HL-60/S4 treated with retinoic acid at 250 ng/mL for 4 days and 3 days (cell line): ENCODE measurements at regions not wholly inside any gene's neighbourhood (a gene's known extent, or its start where the extent isn't known, plus 50 kb on each side); places are given as distances from the start of the nearest gene placed in this dataset.

Source experiments
- in situ Hi-C: fragments of 300-500 bp; cut with MboI; formaldehyde crosslinking; loops from 2 replicates; pipeline ENCODE4 v1.7.0; 2022; ENCODE audit warnings: low sequenced_read_pairs

DNA sequence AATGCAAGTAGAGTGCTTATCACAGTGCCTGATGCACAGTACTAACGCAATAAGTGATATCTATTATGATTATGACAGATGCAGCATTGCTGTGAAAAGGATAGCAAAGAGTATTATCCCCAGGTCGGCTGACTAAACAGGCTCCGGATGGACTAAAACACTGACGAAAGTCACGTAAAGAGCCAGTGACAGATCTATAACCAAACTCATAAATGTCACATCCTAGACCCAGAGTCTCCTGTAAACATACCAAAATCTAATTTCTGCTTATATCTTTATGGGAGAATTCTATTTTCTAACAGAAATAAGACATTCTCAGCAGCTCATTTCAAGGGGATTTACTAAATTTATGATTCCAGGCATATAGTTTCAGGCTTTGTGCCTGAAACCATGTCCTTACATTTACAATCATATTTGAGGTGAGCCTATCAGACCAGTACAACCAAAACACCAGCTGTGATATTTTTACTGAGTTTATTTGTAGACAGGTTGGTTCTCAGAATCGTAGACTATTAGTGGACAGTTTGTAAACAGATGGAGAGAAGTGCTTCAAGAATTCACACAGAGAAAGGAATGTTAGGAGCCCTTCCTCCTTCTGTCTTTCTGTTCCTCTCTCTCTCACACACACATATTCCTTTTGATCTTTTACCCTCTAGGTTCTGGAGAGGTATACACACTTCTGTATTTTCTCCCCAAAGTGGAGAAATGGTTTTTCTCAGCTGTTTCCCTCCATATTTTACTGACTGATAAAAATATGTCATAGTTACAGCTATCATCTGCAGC is 52.4 kb upstream of the WDR26 start:
- in situ Hi-C loops = no loop called here

DNA sequence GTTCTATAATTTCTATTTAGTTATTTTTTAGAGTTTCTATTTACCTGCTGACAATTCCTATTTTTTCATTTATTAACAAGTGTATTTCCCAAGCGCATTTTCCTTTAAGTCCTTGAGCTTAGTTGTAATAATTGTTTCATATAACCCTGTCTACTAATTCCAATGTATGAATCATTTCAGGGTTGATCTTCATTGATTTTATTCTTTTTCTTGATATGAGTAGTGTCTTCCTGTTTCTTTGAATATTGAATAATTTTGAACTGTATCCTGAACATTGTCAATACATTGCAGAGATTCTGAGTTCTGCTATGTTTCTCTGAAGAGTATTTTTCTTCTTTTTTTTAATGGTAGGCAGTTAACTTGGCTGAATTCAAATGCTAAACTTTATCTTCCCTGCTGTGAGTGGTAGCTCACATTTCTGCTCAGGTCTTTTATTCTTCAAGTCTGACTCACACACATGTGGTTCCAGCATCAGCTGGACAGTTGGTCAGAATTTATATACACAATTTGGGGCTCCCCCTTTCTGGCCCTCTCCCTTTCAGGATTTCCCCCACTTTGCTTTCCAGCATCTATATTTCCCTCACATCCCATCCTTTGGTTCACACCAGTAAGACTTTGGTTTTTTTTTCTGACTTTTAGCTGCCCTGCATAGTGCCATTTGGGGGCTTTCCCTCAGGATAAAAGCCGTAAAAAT is 54.4 kb upstream of the WDR26 start:
- in situ Hi-C loops = no loop called here

DNA sequence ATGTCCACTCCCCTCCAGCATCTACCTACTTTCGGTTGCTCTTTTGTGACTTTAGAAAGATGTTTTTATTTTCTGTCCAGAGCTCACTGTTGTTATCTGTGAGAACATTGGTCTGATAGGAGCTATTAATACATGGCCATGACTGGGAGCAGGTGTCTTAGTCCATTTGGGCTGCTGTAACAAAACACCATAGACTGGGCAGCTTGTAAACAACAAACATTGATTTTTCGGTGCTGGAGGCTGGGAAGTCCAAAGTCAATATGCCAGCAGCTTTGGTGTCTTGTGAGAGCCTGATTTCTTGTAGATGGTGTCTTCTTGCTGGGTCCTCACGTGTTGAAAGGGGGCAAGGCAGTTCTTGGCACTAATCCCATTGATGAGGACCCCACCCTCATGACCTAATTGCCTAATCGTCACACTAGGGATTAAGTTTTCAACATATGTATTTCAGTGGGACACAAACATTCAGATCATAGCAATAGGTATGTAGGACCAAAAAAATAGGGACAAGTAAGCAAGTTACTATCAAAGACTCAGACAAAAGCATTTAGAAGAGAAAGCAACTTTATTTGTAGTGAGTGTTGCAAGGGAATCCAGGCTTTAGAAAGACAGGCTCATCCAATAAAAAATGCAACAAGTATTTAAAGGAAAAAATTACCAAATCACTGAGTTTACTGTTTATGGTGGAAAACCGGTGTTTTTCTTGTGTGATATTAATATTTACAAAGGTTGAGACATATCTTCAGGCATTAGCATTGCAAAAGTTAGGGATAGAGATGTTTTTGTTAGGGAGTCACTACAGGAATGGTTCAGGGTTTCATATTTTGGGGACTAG is 55.2 kb upstream of the WDR26 start:
- in situ Hi-C loops = no loop called here

DNA sequence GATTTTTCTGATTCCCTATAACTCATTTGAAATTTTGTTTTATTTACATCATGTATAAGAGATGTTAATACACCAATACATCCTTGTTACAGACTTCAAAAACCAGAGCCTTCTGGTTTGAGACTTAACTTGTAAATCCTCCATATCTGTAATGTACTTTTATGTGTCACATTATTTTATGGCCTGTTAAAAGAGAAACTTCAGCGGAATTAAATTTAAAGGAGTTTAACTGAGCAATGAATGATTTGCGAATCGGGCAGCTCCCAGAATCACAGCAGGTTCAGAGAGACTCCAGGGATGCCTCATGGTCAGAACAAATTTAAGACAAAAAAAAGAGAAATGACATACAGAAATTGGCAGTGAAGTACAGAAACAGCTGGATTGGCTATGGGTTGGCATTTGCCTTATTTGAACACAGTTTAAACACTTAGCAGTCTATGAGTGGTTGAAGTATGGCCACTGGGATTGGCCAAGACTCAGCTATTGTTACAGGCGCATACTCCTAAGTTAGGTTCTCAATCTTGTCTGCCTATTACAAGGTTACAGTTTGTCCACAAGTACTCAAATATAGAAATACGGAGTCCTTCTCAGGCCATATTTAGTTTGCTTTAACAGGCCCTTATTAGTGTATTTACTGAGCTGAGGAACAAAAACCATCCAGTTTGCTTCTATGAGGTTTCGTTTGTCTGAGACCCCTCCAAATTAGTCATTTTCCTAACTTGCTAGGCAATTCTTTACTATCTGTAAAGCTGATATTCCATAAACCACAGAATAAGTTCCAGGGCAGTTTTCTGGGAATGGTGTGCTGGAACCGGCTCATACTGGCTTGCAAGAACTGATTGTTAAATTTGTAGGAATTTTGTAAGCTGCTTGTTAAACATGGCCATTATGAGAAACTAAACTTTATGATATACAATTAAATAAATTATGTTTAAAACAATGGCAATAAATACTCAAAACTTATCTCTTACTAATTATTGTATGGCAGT is 56.2 kb upstream of the WDR26 start:
- in situ Hi-C loops = no loop called here

DNA sequence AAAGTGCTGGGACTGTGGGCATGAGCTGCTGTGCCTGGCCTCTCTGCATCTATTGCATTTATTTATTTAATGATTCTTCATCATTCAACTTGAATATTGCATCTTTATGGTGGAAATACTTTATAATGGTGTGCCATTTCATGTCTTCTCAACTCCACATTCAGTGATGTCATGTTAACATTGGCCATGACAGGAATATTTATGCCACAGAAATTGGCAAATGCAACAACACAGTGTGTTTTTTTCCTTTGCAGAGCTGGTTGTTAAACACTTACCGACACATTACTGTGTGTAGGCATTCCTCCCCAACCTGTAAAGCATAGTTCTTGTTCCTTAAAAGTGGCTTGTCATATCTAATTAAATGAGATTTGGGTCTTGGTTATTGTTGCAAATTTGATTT is 57.4 kb upstream of the WDR26 start:
- in situ Hi-C loops = no loop called here

DNA sequence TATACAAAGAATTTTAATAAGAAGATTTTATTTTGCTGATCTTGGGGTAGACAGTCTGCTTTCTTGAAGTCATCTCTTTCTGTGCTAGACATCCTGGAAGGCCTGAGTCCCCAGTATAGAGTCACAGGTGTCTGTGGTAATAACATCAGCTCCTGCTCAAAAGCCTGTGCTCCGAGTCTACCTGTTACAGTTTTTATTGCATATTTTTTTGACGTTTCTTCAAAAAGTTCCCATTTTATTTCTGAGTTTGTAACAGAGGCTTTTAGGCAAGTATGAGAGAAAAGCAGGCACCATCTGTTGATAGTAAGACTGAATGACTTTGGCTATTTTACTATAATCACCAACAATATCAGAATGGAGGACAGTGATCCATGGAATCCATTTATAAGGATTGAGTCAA is 58.0 kb upstream of the WDR26 start:
- in situ Hi-C loops = no loop called here

DNA sequence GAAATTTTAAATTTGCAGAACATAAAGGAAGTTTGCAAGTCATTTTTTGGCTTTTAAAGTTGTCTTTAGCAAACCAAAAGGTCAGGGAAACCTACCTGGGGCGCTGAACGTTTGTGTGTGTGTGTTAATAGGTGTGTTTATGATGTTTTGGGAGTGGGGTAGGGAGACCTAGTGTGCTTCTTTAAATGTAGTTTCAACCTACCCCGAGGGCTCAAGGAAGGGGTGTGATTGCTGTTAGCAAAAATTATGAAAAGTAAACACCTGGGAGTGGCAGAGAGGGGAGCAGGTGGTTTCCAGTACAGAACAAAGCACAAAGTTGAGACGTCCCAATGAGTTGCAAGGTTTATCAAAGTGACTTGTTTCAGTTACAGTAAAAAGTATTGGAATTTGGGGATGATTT is 58.7 kb upstream of the WDR26 start:
- in situ Hi-C loops = no loop called here

DNA sequence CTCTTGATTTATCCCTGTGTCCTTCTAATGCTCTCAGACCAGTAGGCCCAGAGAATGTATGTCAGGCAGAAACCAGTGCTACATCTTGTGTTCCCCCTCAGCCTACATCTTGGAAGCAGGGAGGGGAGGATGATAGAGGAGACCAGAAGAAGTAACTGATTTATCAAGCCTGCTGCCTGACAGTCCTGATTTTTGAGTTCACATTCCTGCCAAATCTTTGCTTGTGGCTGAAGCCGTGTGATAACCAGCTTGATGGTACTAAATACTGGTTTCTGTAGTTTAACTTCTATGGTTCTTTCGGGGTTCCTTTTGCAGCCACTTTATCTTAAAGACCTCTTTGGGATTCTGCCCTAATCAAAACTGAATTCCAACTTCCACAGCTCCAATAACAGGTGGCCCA is 59.7 kb upstream of the WDR26 start:
- in situ Hi-C loops = no loop called here

DNA sequence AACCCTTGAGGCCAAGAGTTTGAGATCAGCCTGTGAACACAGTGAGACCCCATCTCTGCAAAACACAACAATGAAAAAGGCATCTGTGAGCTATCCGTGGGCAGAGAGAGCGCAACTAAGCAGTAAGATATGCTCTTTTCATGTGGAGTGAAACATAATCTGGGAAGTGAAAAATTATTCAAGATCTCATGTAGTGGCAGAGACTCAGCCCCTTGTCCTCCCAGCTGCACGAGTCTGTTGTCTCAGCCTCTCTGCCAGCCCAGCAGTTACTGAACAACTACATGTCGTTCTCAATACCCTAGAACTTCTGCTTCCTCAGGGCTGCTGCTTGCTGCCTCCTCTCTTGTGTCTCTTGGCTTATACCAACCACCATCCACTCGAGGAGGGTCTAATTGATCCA is 61.3 kb upstream of the WDR26 start:
- in situ Hi-C loops = no loop called here

DNA sequence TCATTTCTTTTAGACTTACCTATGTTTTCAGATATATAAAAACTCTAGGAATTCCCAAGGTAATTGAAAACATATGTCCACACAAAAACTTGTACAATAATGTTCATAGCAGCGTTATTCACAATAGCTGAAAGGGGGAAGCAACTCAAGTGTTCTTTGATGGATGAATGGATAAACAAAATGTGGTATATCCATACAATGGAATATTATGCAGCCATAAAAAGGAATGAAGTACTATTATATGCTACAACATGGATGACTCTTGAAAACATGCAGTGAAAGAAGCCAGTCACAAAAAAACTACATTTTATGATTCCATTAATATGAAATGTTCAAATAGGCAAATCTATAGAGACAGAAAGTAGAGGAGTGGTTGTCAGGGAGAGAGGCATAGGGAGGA is 62.2 kb upstream of the WDR26 start:
- in situ Hi-C loops = no loop called here

DNA sequence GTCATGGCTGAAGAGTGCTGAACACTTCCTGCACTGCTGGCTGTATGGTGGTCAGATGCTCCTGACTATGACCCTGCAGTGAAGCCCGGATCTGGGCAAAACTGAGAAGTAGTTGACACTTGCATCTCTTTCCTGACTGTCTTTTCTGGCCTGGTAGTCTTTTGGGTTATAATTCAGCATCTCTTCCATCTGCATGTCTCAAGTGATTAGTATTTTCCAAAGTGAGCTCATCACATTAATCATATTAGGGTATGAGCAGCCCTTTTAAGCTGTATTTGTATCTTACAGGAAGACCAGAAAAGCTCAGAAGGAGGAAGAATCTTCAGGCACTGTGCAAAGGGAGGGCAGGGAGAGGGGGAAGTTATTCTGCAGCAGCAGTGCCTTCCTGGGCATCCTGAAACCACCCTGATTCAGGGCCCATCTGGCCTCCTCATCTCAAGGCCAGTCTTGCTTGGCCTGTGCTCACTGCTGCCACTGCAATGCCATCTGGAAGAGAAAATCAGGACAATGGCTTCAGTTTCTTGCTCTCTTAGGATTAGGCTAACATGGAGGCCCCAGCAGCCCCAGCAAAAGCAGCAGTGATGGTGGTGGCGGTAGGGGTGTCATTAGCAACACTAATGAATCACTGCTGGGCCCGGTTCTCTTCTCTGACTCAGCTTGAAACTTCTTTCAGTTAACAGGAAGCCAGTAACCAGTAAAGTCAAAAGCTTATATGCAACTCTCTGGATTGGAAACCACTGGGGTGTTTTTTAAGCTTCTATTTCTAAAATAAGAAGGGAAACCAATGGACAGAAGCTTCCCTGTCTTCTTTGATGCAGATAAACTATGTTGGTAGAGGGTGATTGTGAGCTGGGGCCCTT is 63.3 kb upstream of the WDR26 start:
- in situ Hi-C loops = no loop called here

DNA sequence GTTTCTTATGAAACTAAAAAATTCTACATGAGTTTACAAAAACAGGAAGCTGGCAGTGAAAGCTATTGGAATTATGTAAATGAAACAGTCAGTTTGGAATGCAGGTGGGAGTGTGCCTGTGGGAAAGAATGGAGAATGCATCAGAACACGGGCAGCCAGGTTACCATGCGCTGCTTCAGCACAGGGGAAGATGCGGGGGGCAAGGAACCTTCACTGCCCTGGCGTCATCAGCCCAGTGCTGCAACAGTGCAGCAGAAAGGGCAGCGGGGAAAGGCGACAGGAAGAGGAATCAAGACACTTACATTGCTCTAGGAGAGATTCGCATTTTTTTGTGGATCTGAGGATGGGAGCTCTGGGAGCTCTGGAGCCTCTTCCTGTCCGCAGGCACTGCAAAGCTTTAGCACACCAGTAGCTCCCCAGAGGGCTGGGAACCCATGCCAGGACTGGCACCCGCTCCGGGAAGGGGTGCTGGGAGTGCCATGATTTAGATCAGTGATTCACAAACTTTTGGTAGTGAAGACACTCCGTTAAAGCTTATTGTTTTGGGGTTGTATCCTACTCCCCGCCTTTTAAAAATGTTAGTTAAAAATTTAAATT is 64.1 kb upstream of the WDR26 start:
- in situ Hi-C loops = no loop called here

DNA sequence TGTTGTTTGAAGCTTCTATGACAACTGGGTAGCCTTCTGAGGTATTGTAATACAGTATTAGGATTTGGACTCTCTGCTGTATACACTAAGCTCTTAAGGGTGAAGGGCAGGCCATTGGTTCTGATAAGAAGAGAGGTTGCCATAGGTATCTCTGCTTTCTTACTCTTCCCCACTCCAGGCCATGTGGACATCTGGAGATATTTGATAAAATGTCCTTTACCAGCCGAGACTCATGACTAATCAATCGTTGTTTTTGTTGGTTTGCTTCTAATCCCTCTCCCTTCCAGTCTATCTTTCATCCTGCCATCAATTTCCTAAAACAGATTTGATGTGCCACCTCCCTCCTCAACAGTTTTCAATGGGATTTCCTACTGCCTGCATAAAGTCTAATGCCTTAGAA is 64.6 kb upstream of the WDR26 start:
- in situ Hi-C loops = no loop called here

DNA sequence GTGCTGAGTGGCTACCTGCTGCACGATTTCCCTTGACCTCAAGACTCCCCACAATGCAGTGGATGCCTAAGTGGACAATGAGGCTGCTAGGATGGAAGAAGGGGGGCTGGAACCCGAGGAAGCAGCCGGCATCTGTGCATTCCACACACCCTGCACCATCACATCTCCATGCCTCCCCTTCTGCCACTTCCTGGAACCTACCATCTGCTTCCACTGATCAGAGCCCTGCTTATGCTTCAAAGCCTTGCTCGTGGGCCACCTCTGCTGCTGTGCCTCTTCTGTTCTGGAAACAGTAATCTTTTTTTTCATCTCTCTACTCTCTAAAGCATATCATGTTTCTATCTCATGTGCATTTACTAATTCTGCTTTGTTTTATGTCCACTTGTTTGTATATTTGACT is 66.2 kb upstream of the WDR26 start:
- in situ Hi-C loops = no loop called here

DNA sequence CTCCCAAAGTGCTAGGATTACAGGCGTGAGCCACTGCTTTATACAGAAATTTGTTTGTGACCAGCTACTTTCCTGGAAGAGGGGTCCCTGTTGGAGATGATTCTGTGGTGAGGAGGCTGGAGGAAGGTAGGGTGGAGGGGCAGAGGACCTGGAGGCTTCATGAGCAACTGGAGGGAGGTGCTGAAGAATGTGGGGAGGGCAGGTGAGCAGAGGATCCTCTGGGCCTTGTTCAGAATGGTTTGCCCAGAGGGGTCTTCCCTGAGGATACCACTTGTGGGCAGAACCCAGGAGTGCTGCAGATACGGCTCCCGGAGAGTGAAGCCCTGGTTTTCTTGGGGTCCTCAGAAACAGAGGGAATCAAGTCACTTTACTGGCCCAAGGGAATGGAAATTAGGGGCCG is 67.2 kb upstream of the WDR26 start:
- in situ Hi-C loops = no loop called here

DNA sequence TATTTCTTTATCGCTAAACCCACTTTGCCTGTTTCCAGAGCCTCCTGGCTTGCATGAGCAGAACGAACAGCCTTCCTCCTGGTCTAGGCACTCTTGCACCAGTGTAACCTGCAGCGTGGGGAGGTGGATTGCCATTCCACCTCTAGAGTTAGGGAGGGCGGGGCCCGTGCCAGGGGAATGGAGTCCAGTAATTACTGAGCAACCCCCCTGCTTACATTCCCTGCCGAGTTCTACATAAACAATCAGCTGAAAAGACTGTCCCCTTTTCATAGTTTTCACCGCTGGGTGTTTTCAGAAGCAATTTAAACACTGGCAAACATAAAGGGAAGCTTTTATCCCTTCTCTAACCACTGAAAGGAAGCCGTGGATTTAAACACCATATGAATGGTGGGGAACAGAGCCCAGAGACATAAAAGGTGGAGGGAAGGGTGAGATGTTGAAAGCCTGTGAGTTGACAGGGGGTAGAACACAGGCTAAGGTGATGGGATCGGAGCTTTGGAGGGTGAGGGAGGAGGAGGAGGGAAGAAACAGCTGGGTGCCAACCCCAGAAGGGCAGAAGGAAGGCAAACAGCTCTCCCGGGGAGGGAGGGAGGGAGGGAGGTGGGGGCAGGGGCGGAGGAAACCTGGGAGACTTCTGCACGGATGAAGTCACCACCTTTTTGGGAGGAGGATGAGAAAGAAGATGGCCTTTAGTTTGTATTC is 68.0 kb upstream of the WDR26 start:
- in situ Hi-C loops = no loop called here

DNA sequence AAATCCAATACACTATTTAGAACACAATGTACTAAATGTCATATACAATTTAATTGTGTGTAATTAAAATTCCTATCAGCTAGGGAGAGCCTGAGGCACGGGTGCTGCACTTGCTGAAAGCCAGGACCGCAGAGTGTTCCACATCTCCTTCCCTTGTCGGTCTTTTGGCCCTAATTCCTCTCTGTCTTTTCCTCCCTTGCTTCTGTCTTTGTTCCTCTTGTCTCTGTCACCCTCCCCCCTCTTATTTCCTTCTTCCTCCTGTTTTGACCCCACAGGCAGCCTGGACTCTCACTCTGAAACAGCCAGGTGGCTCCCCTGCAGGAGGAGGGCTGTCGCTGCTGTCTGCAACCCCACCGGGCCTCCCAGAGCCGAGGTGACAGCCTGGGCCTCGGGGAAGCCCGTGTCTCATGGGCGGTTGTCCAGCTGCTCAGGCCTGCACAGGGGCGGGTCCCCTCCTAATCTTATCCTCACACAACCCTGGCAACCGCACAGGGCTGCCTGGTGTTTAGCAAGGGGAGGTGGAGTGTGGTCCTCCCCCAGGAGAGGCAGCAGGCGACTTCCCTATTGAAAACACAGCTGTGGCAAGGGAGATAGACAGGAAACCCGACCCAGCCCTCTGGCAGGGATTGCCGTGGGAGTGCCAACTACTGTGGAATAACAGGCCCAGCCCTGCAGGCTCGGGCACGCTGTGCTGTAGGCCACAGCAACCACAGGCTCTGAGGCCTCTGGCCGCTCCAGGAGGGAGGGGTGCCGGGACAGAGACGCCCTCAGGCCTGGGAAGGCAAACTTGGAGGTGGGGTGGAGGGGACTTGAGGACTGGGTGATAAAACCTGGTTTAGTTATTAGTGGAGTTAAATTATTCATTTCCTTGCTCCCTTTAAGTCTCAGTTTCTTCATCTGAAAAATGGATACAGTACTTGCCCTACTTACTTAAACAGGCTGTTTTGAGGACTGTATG is 68.8 kb upstream of the WDR26 start:
- in situ Hi-C loops = no loop called here
